Transverse colon (tissue), 4 donors: ENCODE measurements at regions not wholly inside any gene's neighbourhood (a gene's known extent, or its start where the extent isn't known, plus 50 kb on each side); places are given as distances from the start of the nearest gene placed in this dataset.

Experiments used
- EP300 ChIP-seq: sonication (generic); formaldehyde crosslinking; IDR thresholded peaks from one replicate; pipeline ENCODE4 v1.6.1; 2017; ENCODE audit warnings: antibody characterized with exemption, low read depth
- POLR2A ChIP-seq: fragments of 450-650 bp; IDR thresholded peaks from one replicate; pipeline ENCODE4 v1.6.1; 2016; ENCODE audit warnings: antibody characterized with exemption, mild to moderate bottlenecking, moderate library complexity
- POLR2AphosphoS5 ChIP-seq, 3 donors: sonication (generic); formaldehyde crosslinking; IDR thresholded peaks; one replicate each; pipeline ENCODE4 v1.6.1; 2016; ENCODE audit warnings: antibody characterized with exemption in 3 of 3
- TF ChIP-seq, protein P1 (sequence below), 5 experiments: fragments of 200-600 bp in 3 of 5; fragments of 450-650 bp in 2 of 5; sonication (generic) in 3 of 5; IDR thresholded peaks; 1 replicate in 2 of 5; 2 replicates in 3 of 5; pipeline ENCODE4 v1.5.1; 2016 to 2017; ENCODE audit warnings: antibody characterized with exemption in 5 of 5, inconsistent platforms in 3 of 5, mild to moderate bottlenecking in 2 of 5, moderate library complexity in 1 of 5

GRCh38 chr2:14942987-14943386 is 310.5 kb downstream of the LRATD1 start:
- TF ChIP-seq, protein P1, sequence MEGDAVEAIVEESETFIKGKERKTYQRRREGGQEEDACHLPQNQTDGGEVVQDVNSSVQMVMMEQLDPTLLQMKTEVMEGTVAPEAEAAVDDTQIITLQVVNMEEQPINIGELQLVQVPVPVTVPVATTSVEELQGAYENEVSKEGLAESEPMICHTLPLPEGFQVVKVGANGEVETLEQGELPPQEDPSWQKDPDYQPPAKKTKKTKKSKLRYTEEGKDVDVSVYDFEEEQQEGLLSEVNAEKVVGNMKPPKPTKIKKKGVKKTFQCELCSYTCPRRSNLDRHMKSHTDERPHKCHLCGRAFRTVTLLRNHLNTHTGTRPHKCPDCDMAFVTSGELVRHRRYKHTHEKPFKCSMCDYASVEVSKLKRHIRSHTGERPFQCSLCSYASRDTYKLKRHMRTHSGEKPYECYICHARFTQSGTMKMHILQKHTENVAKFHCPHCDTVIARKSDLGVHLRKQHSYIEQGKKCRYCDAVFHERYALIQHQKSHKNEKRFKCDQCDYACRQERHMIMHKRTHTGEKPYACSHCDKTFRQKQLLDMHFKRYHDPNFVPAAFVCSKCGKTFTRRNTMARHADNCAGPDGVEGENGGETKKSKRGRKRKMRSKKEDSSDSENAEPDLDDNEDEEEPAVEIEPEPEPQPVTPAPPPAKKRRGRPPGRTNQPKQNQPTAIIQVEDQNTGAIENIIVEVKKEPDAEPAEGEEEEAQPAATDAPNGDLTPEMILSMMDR (IDR thresholded peaks at IDR 0.05) = no peak
- TF ChIP-seq POLR2A (no peak), POLR2AphosphoS5 (IDR thresholded peaks at IDR 0.05) (no peak), EP300 (no peak)
